HEK293 (cell line): ENCODE measurements at regions not wholly inside any gene's neighbourhood (a gene's known extent, or its start where the extent isn't known, plus 50 kb on each side); places are given as distances from the start of the nearest gene placed in this dataset.
A peak's percentile ranks its signal among the peaks of the same experiment; 100 is the strongest.

Source experiments
- CTCF ChIA-PET: fragments of 350-600 bp; formaldehyde crosslinking; extraction: SDS; loops from one replicate; lab custom pipeline; 2021; ENCODE audit warnings: antibody characterized with exemption; lab: Yijun Ruan, JAX
- POLR2A ChIA-PET: fragments of 300-600 bp; formaldehyde crosslinking; extraction: SDS; loops from one replicate; lab custom pipeline; 2020; ENCODE audit warnings: antibody characterized with exemption, inconsistent platforms; lab: Yijun Ruan, JAX
- H3K27ac ChIP-seq: fragments of 200-500 bp; sonication (Bioruptor generic); 2 replicates; pipeline ENCODE4 v1.5.1; 2014; ENCODE audit warnings: low read depth, low read length, control low read depth, inconsistent platforms; ENCODE audit errors: extremely low read depth
- H3K36me3 ChIP-seq, 2 experiments: fragments of 200-500 bp in 1 of 2; sonication (Bioruptor generic) in 1 of 2; 1 replicate in 1 of 2; 2 replicates in 1 of 2; pipeline ENCODE4 v1.5.1; 2014 to 2017; ENCODE audit warnings: inconsistent platforms in 2 of 2, low read length in 2 of 2; ENCODE audit not compliant: control insufficient read depth in 2 of 2, insufficient read depth in 1 of 2
- H3K4me1 ChIP-seq: fragments of 200-500 bp; sonication (Bioruptor generic); 2 replicates; pipeline ENCODE4 v1.5.1; 2014; ENCODE audit warnings: mild to moderate bottlenecking, low read length, inconsistent platforms; ENCODE audit not compliant: control insufficient read depth, insufficient read depth
- H3K4me3 ChIP-seq: 2 replicates; pipeline ENCODE4 v1.5.1; 2011; ENCODE audit warnings: low read depth, mild to moderate bottlenecking, control low read depth, low read length, moderate library complexity
- H3K9me3 ChIP-seq: fragments of 200-500 bp; sonication (Bioruptor generic); 2 replicates; pipeline ENCODE4 v1.5.1; 2014; ENCODE audit warnings: low read depth, low read length, inconsistent platforms; ENCODE audit not compliant: control insufficient read depth, insufficient read depth
- GLIS2 ChIP-seq: fragments of 450-650 bp; formaldehyde crosslinking; IDR thresholded peaks from 2 replicates; pipeline ENCODE4 v1.5.1; 2016; ENCODE audit warnings: missing biosample characterization, missing genetic modification characterization
- HOXA7 ChIP-seq: sonication (generic); formaldehyde crosslinking; IDR thresholded peaks from 2 replicates; pipeline ENCODE4 v1.8.1; 2022; ENCODE audit warnings: missing genetic modification reagents, borderline replicate concordance
- IKZF3 ChIP-seq: fragments of 450-650 bp; IDR thresholded peaks from 2 replicates; pipeline ENCODE4 v1.5.0; 2018; ENCODE audit warnings: missing biosample characterization, mild to moderate bottlenecking, missing genetic modification characterization, moderate library complexity
- MZF1 ChIP-seq: fragments of 450-650 bp; formaldehyde crosslinking; IDR thresholded peaks from 2 replicates; pipeline ENCODE4 v1.5.1; 2017; ENCODE audit warnings: missing biosample characterization, missing genetic modification characterization, borderline replicate concordance
- SETDB1 ChIP-seq: IDR thresholded peaks from one replicate; pipeline ENCODE4 v1.6.1; 2017; ENCODE audit warnings: mild to moderate bottlenecking, low read length, moderate library complexity, mixed read lengths; ENCODE audit not compliant: insufficient read length
- SP7 ChIP-seq: fragments of 450-650 bp; formaldehyde crosslinking; IDR thresholded peaks from 2 replicates; pipeline ENCODE4 v1.5.1; 2016; ENCODE audit warnings: missing biosample characterization, missing genetic modification characterization
- TCF7L2 ChIP-seq: IDR thresholded peaks from 2 replicates; pipeline ENCODE4 v1.6.1; 2011; ENCODE audit warnings: low read depth, mild to moderate bottlenecking, inconsistent platforms, low read length, moderate library complexity, borderline replicate concordance
- YY1 ChIP-seq: fragments of 450-650 bp; formaldehyde crosslinking; IDR thresholded peaks from 2 replicates; pipeline ENCODE4 v1.5.1; 2018; ENCODE audit warnings: missing biosample characterization, missing genetic modification characterization
- ZBTB7A ChIP-seq: fragments of 450-650 bp; formaldehyde crosslinking; IDR thresholded peaks from 2 replicates; pipeline ENCODE4 v1.5.1; 2016; ENCODE audit warnings: low read depth, missing biosample characterization, missing genetic modification characterization
- ZNF132 ChIP-seq: fragments of 450-650 bp; formaldehyde crosslinking; IDR thresholded peaks from 2 replicates; pipeline ENCODE4 v1.5.1; 2017; ENCODE audit warnings: missing biosample characterization, missing genetic modification characterization, borderline replicate concordance
- ZNF214 ChIP-seq: fragments of 450-650 bp; formaldehyde crosslinking; IDR thresholded peaks from 2 replicates; pipeline ENCODE4 v1.5.1; 2017; ENCODE audit warnings: missing biosample characterization, mild to moderate bottlenecking, missing genetic modification characterization, borderline replicate concordance
- ZNF223 ChIP-seq: fragments of 450-650 bp; formaldehyde crosslinking; IDR thresholded peaks from 2 replicates; pipeline ENCODE4 v1.5.1; 2016; ENCODE audit warnings: missing biosample characterization, missing genetic modification characterization
- ZNF350 ChIP-seq: fragments of 450-650 bp; formaldehyde crosslinking; IDR thresholded peaks from 2 replicates; pipeline ENCODE4 v1.5.0; 2017; ENCODE audit warnings: missing biosample characterization, mild to moderate bottlenecking, missing genetic modification characterization
- ZNF433 ChIP-seq: fragments of 450-650 bp; formaldehyde crosslinking; IDR thresholded peaks from 2 replicates; pipeline ENCODE4 v1.5.1; 2016; ENCODE audit warnings: missing biosample characterization, missing genetic modification characterization, low read depth
- ZNF501 ChIP-seq: fragments of 450-650 bp; formaldehyde crosslinking; IDR thresholded peaks from 2 replicates; pipeline ENCODE4 v1.5.1; 2016; ENCODE audit warnings: missing biosample characterization, missing genetic modification characterization
- ZNF530 ChIP-seq: fragments of 450-650 bp; formaldehyde crosslinking; IDR thresholded peaks from 2 replicates; pipeline ENCODE4 v1.5.1; 2016; ENCODE audit warnings: low read depth, missing biosample characterization, missing genetic modification characterization
- ZNF544 ChIP-seq: fragments of 450-650 bp; formaldehyde crosslinking; IDR thresholded peaks from 2 replicates; pipeline ENCODE4 v1.5.0; 2017; ENCODE audit warnings: missing biosample characterization, missing genetic modification characterization
- ZNF548 ChIP-seq: fragments of 450-650 bp; formaldehyde crosslinking; IDR thresholded peaks from 2 replicates; pipeline ENCODE4 v1.5.1; 2016; ENCODE audit warnings: missing biosample characterization, missing genetic modification characterization
- ZNF596 ChIP-seq: fragments of 450-650 bp; IDR thresholded peaks from 2 replicates; pipeline ENCODE4 v1.5.0; 2018; ENCODE audit warnings: missing biosample characterization, mild to moderate bottlenecking, missing genetic modification characterization, moderate library complexity
- ZNF610 ChIP-seq: fragments of 450-650 bp; formaldehyde crosslinking; IDR thresholded peaks from 2 replicates; pipeline ENCODE4 v1.5.1; 2016; ENCODE audit warnings: missing biosample characterization, missing genetic modification characterization, borderline replicate concordance
- ZNF623 ChIP-seq: fragments of 450-650 bp; formaldehyde crosslinking; IDR thresholded peaks from 2 replicates; pipeline ENCODE4 v1.5.1; 2016; ENCODE audit warnings: missing biosample characterization, missing genetic modification characterization
- ZNF629 ChIP-seq: fragments of 450-650 bp; formaldehyde crosslinking; IDR thresholded peaks from 2 replicates; pipeline ENCODE4 v1.5.1; 2017; ENCODE audit warnings: missing biosample characterization, missing genetic modification characterization
- ZNF664 ChIP-seq: fragments of 450-650 bp; formaldehyde crosslinking; IDR thresholded peaks from 2 replicates; pipeline ENCODE4 v1.5.1; 2016; ENCODE audit warnings: missing biosample characterization, missing genetic modification characterization
- ZSCAN16 ChIP-seq: fragments of 450-650 bp; formaldehyde crosslinking; IDR thresholded peaks from 2 replicates; pipeline ENCODE4 v1.5.1; 2016; ENCODE audit warnings: missing biosample characterization, missing genetic modification characterization
- TF ChIP-seq, protein P1 (sequence below): fragments of 450-650 bp; formaldehyde crosslinking; IDR thresholded peaks from 2 replicates; pipeline ENCODE4 v1.5.1; 2017; ENCODE audit warnings: missing biosample characterization, missing genetic modification characterization
- TF ChIP-seq, protein P2 (sequence below): fragments of 450-650 bp; formaldehyde crosslinking; IDR thresholded peaks from 2 replicates; pipeline ENCODE4 v1.5.1; 2016; ENCODE audit warnings: missing biosample characterization, missing genetic modification characterization, low read depth
- TF ChIP-seq, protein P3 (sequence below): fragments of 450-650 bp; formaldehyde crosslinking; IDR thresholded peaks from 2 replicates; pipeline ENCODE4 v1.5.1; 2016; ENCODE audit warnings: missing biosample characterization, missing genetic modification characterization
- TF ChIP-seq, protein P4 (sequence below): fragments of 450-650 bp; formaldehyde crosslinking; IDR thresholded peaks from 2 replicates; pipeline ENCODE4 v1.5.1; 2017; ENCODE audit warnings: missing biosample characterization, missing genetic modification characterization

DNA sequence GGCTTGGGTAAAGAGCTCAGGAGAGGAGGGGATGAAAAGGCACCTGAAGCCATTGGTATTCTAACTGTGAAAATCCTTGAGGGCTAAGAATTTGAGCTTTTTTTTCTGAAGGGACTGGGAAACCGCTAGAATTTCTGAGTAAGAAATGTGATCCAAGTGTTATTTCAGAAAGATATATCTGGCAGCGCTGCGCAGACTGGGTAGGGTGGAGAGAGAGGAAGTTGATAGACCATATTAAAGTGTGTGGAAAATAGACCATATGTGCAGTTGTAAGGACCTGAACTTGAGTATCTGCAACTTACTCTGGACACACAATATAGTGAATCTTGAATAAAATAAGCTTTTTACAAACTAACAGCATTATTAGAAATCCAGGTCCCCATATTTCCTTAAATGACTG, 427.4 kb downstream of the NDFIP2 start:
- TF ChIP-seq ZNF433 (tag by site-specific recombination), result no peak
- TF ChIP-seq ZNF214 (tag by site-specific recombination), result no peak
- TF ChIP-seq SETDB1, result peak; percentile 1
- TF ChIP-seq ZNF623 (tag by site-specific recombination), result no peak
- no peak for TF ChIP-seq HOXA7 (CRISPR knock-in tag)
- TF ChIP-seq ZNF350 (tag by site-specific recombination), result no peak
- no peak for TF ChIP-seq ZNF610 (tag by site-specific recombination)
- no peak for TF ChIP-seq ZSCAN16 (tag by site-specific recombination)
- H3K36me3 ChIP-seq, result no peaks in the 10 kb centered on the region
- no peaks in the 10 kb centered on the region for H3K9me3 ChIP-seq
- H3K4me1 ChIP-seq, result no peaks in the 10 kb centered on the region
- no peak overlapping the region for H3K27ac ChIP-seq
- POLR2A ChIA-PET, result no interaction called here
- CTCF ChIA-PET, result no interaction called here
- H3K4me3 ChIP-seq, result no peak overlapping the region

DNA sequence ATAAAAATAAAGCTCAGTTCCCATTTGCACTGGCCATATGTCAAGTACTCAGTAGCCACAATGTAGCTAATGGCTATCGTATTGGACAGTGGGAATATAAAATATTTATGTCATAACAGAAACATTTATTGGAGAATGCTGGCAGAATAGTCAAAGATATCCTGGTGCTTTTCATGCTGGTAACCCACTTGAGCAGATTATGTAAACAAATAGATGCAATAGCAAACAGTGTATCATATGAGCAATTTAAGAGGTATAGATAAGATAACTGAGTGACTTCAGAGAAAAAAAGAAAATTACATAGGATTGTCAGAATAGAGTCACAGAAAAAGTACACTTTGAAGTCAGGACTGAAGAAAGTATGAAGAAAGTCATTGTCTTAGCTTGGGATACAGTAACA, 426.6 kb downstream of the NDFIP2 start:
- CTCF ChIA-PET, result interaction anchor here (0.6 to 0.8 kb wide), 2 partner anchors 225 to 228 kb away, joined by 3 to 6 read pairs; no protein-coding TSS in a partner anchor
- POLR2A ChIA-PET, result no interaction called here
- H3K4me1 ChIP-seq, result no peaks in the 10 kb centered on the region
- TF ChIP-seq ZNF530 (tag by site-specific recombination) (no peak), ZNF596 (tag by site-specific recombination) (no peak), ZNF664 (tag by site-specific recombination) (no peak), ZNF223 (tag by site-specific recombination) (no peak), ZNF132 (tag by site-specific recombination) (no peak), YY1 (tag by site-specific recombination) (no peak), ZNF544 (tag by site-specific recombination) (no peak), ZNF548 (no peak), GLIS2 (tag by site-specific recombination) (no peak), IKZF3 (tag by site-specific recombination) (0 out of 2 replicates have a peak, but pooled peaks have one; percentile 48), ZNF629 (tag by site-specific recombination) (0 out of 2 replicates have a peak, but pooled peaks have one; percentile 41), ZNF501 (tag by site-specific recombination) (no peak), MZF1 (tag by site-specific recombination) (no peak), ZBTB7A (tag by site-specific recombination) (no peak), TCF7L2 (peak; percentile 75), SP7 (tag by site-specific recombination) (no peak)
- TF ChIP-seq, protein P1, sequence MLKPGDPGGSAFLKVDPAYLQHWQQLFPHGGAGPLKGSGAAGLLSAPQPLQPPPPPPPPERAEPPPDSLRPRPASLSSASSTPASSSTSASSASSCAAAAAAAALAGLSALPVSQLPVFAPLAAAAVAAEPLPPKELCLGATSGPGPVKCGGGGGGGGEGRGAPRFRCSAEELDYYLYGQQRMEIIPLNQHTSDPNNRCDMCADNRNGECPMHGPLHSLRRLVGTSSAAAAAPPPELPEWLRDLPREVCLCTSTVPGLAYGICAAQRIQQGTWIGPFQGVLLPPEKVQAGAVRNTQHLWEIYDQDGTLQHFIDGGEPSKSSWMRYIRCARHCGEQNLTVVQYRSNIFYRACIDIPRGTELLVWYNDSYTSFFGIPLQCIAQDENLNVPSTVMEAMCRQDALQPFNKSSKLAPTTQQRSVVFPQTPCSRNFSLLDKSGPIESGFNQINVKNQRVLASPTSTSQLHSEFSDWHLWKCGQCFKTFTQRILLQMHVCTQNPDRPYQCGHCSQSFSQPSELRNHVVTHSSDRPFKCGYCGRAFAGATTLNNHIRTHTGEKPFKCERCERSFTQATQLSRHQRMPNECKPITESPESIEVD (tag by site-specific recombination), result peak; percentile 78
- TF ChIP-seq, protein P2, sequence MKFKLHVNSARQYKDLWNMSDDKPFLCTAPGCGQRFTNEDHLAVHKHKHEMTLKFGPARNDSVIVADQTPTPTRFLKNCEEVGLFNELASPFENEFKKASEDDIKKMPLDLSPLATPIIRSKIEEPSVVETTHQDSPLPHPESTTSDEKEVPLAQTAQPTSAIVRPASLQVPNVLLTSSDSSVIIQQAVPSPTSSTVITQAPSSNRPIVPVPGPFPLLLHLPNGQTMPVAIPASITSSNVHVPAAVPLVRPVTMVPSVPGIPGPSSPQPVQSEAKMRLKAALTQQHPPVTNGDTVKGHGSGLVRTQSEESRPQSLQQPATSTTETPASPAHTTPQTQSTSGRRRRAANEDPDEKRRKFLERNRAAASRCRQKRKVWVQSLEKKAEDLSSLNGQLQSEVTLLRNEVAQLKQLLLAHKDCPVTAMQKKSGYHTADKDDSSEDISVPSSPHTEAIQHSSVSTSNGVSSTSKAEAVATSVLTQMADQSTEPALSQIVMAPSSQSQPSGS (tag by site-specific recombination), result 0 out of 2 replicates have a peak, but pooled peaks have one; percentile 3
- TF ChIP-seq, protein P3, sequence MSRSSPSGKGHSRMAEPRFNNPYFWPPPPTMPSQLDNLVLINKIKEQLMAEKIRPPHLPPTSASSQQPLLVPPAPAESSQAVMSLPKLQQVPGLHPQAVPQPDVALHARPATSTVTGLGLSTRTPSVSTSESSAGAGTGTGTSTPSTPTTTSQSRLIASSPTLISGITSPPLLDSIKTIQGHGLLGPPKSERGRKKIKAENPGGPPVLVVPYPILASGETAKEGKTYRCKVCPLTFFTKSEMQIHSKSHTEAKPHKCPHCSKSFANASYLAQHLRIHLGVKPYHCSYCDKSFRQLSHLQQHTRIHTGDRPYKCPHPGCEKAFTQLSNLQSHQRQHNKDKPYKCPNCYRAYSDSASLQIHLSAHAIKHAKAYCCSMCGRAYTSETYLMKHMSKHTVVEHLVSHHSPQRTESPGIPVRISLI (tag by site-specific recombination), result no peak
- TF ChIP-seq, protein P4, sequence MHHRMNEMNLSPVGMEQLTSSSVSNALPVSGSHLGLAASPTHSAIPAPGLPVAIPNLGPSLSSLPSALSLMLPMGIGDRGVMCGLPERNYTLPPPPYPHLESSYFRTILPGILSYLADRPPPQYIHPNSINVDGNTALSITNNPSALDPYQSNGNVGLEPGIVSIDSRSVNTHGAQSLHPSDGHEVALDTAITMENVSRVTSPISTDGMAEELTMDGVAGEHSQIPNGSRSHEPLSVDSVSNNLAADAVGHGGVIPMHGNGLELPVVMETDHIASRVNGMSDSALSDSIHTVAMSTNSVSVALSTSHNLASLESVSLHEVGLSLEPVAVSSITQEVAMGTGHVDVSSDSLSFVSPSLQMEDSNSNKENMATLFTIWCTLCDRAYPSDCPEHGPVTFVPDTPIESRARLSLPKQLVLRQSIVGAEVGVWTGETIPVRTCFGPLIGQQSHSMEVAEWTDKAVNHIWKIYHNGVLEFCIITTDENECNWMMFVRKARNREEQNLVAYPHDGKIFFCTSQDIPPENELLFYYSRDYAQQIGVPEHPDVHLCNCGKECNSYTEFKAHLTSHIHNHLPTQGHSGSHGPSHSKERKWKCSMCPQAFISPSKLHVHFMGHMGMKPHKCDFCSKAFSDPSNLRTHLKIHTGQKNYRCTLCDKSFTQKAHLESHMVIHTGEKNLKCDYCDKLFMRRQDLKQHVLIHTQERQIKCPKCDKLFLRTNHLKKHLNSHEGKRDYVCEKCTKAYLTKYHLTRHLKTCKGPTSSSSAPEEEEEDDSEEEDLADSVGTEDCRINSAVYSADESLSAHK, result peak; percentile 39; the same call in 1 of the 2 replicates

More for the DNA sequence above, 426.6 kb downstream of the NDFIP2 start:
- Histone ChIP-seq H3K36me3 (no peaks in the 10 kb centered on the region), H3K9me3 (no peaks in the 10 kb centered on the region), H3K27ac (no peak overlapping the region), H3K4me3 (no peak overlapping the region)
